CD14-positive monocyte (primary cell): ENCODE measurements at regions not wholly inside any gene's neighbourhood (a gene's known extent, or its start where the extent isn't known, plus 50 kb on each side); places are given as distances from the start of the nearest gene placed in this dataset.

ENCODE experiments used
- DNase-seq, 3 donors: peaks; one replicate each; pipeline ENCODE4 v3.0.0-alpha.2; 2011 to 2022
- H2AFZ ChIP-seq: 2 replicates; pipeline ENCODE4 v1.6.0; 2012; ENCODE audit warnings: mild to moderate bottlenecking, low read depth, low read length, inconsistent platforms; ENCODE audit not compliant: insufficient read depth, poor library complexity, severe bottlenecking
- H3K27ac ChIP-seq, 2 donors: 1 replicate in 1 of 2; 2 replicates in 1 of 2; pipeline ENCODE4 v1.5.1; 2012 to 2013; ENCODE audit warnings: low read length in 2 of 2, control low read depth in 1 of 2, inconsistent platforms in 1 of 2, low read depth in 1 of 2, mild to moderate bottlenecking in 1 of 2
- H3K27me3 ChIP-seq, 2 donors: one replicate each; pipeline versions ENCODE4 v1.6.0 to v1.6.1; 2011 to 2013; ENCODE audit warnings: low read length in 2 of 2; ENCODE audit not compliant: control insufficient read depth in 2 of 2, insufficient read depth in 2 of 2
- H3K36me3 ChIP-seq, 2 donors: replicated peaks in 1 of 2; 1 replicate in 1 of 2; 2 replicates in 1 of 2; pipeline versions ENCODE4 v1.5.1 to v1.6.1; 2012 to 2013; ENCODE audit warnings: low read length in 2 of 2, control low read depth in 1 of 2, inconsistent platforms in 1 of 2, mild to moderate bottlenecking in 1 of 2; ENCODE audit not compliant: insufficient read depth in 2 of 2, control insufficient read depth in 1 of 2
- H3K4me1 ChIP-seq, 2 donors: 1 replicate in 1 of 2; 2 replicates in 1 of 2; pipeline versions ENCODE4 v1.5.1 to v1.6.1; 2012 to 2013; ENCODE audit warnings: low read length in 2 of 2, control low read depth in 1 of 2, inconsistent platforms in 1 of 2, mild to moderate bottlenecking in 1 of 2, moderate library complexity in 1 of 2; ENCODE audit not compliant: insufficient read depth in 2 of 2, control insufficient read depth in 1 of 2
- H3K4me2 ChIP-seq: replicated peaks from 2 replicates; pipeline ENCODE3; 2012; ENCODE audit warnings: low read length, moderate library complexity, mild to moderate bottlenecking; ENCODE audit not compliant: poor library complexity, severe bottlenecking; ENCODE audit errors: extremely low read depth
- H3K4me3 ChIP-seq, 3 experiments: fragments of 200-600 bp in 1 of 3; sonication (generic) in 1 of 3; replicated peaks in 1 of 3; 1 replicate in 2 of 3; 2 replicates in 1 of 3; pipeline ENCODE4 v1.5.1; 2011 to 2013; ENCODE audit warnings: low read length in 3 of 3, mild to moderate bottlenecking in 3 of 3, control low read depth in 2 of 3, low read depth in 2 of 3, inconsistent platforms in 1 of 3, moderate library complexity in 1 of 3
- H3K79me2 ChIP-seq: 2 replicates; pipeline ENCODE4 v1.6.0; 2012; ENCODE audit warnings: mild to moderate bottlenecking, control low read depth, inconsistent platforms, low read length, moderate library complexity; ENCODE audit not compliant: insufficient read depth
- H3K9ac ChIP-seq: 2 replicates; pipeline ENCODE4 v1.6.0; 2017; ENCODE audit warnings: low read length, mild to moderate bottlenecking; ENCODE audit not compliant: insufficient read depth, poor library complexity, severe bottlenecking
- H3K9me3 ChIP-seq, 2 donors: replicated peaks in 1 of 2; 1 replicate in 1 of 2; 2 replicates in 1 of 2; pipeline versions ENCODE4 v1.5.1 to v1.6.1; 2012 to 2013; ENCODE audit warnings: low read length in 2 of 2, control low read depth in 1 of 2; ENCODE audit not compliant: control insufficient read depth in 1 of 2, insufficient read depth in 1 of 2
- H4K20me1 ChIP-seq: 2 replicates; pipeline ENCODE4 v1.6.0; 2012; ENCODE audit warnings: mild to moderate bottlenecking, low read length, control low read depth, moderate library complexity; ENCODE audit not compliant: insufficient read depth
- H3K27ac Mint-ChIP-seq, 7 donors: one replicate each; pipeline ENCODE4 v1.8.0; 2020; ENCODE audit warnings: mild to moderate bottlenecking in 7 of 7, mixed read lengths in 7 of 7, moderate library complexity in 6 of 7, inconsistent platforms in 2 of 7
- H3K27me3 Mint-ChIP-seq, 3 donors: one replicate each; pipeline ENCODE4 v1.8.0; 2021 to 2022; ENCODE audit warnings: low read depth in 3 of 3, mild to moderate bottlenecking in 3 of 3, mixed read lengths in 3 of 3, moderate library complexity in 3 of 3, inconsistent platforms in 1 of 3
- H3K36me3 Mint-ChIP-seq, 2 donors: one replicate each; pipeline ENCODE4 v1.8.0; 2020; ENCODE audit warnings: mixed read lengths in 2 of 2, inconsistent platforms in 1 of 2, mild to moderate bottlenecking in 1 of 2
- H3K4me1 Mint-ChIP-seq: one replicate; pipeline ENCODE4 v1.8.0; 2020; ENCODE audit warnings: mild to moderate bottlenecking, mixed read lengths
- H3K4me3 Mint-ChIP-seq, 2 donors: one replicate each; pipeline ENCODE4 v1.8.0; 2020; ENCODE audit warnings: mild to moderate bottlenecking in 2 of 2, mixed read lengths in 2 of 2, moderate library complexity in 1 of 2
- H3K9me3 Mint-ChIP-seq, 7 donors: one replicate each; pipeline ENCODE4 v1.8.0; 2020 to 2022; ENCODE audit warnings: mixed read lengths in 7 of 7, mild to moderate bottlenecking in 6 of 7, moderate library complexity in 6 of 7, inconsistent platforms in 2 of 7
- CTCF ChIP-seq: fragments of 200-600 bp; IDR thresholded peaks from one replicate; pipeline ENCODE4 v1.8.0; 2022; ENCODE audit warnings: antibody characterized with exemption, mild to moderate bottlenecking
- WGBS: methylation state at CpG from one replicate; pipeline ENCODE4 v1.1.5; 2013; ENCODE audit warnings: missing lambda C conversion rate; ENCODE audit not compliant: insufficient coverage; 5-methylcytosine and 5-hydroxymethylcytosine counted together
- intact Hi-C, 2 donors: fragments of 100-400 bp; cut with micrococcal nuclease; formaldehyde crosslinking; loops; one replicate each; pipeline versions ENCODE4 v1.15.0 to v1.15.1; 2023

GRCh38 chr15:97126553-97127233 lies 796.2 kb downstream of the NR2F2 start:
- Histone ChIP-seq H3K27ac (no peak overlapping the region), H2AFZ (no peak overlapping the region), H3K36me3 (no peaks in the 10 kb centered on the region), H3K4me3 (no peak overlapping the region), H3K4me1 (no peaks in the 10 kb centered on the region), H4K20me1 (no peaks in the 10 kb centered on the region), H3K9me3 (peaks cover 3 to 4% of the 10 kb centered on the region in 2 donors), H3K27me3 (no peaks in the 10 kb centered on the region), H3K79me2 (no peaks in the 10 kb centered on the region), H3K4me2 (no peak overlapping the region), H3K9ac (no peak overlapping the region)
- Mint-ChIP-seq H3K36me3 (no peaks in the 10 kb centered on the region), H3K27me3 (no peaks in the 10 kb centered on the region), H3K4me3 (no peak overlapping the region), H3K9me3 (peaks cover 0 to 6% (median 3%) of the 10 kb centered on the region in 7 donors), H3K27ac (no peak overlapping the region), H3K4me1 (no peaks in the 10 kb centered on the region)
- intact Hi-C loops = no loop called here
- no peak for DNase-seq
- TF ChIP-seq CTCF = no peak
- WGBS = 77% methylated on average over 2 of the region's 4 CpGs

GRCh38 chr15:97129674-97130073 lies 799.2 kb downstream of the NR2F2 start:
- H3K36me3 Mint-ChIP-seq = no peaks in the 10 kb centered on the region
- 80% methylated on average over 1 of the region's 4 CpGs for WGBS
- no peak overlapping the region for H2AFZ ChIP-seq
- H3K4me2 ChIP-seq = no peak overlapping the region
- H3K4me1 Mint-ChIP-seq = no peaks in the 10 kb centered on the region
- no peak for DNase-seq
- no peaks in the 10 kb centered on the region for H3K4me1 ChIP-seq
- H3K36me3 ChIP-seq = no peaks in the 10 kb centered on the region
- H3K27ac ChIP-seq = no peak overlapping the region
- no peaks in the 10 kb centered on the region for H3K27me3 Mint-ChIP-seq
- no peaks in the 10 kb centered on the region for H3K27me3 ChIP-seq
- H3K9me3 ChIP-seq = peaks cover 4 to 5% of the 10 kb centered on the region in 2 donors
- no peak overlapping the region for H3K4me3 Mint-ChIP-seq
- peaks cover 2 to 12% (median 6%) of the 10 kb centered on the region in 7 donors for H3K9me3 Mint-ChIP-seq
- no peak overlapping the region for H3K27ac Mint-ChIP-seq
- intact Hi-C loops = no loop called here
- H4K20me1 ChIP-seq = no peaks in the 10 kb centered on the region
- no peak for TF ChIP-seq CTCF
- H3K79me2 ChIP-seq = no peaks in the 10 kb centered on the region
- H3K9ac ChIP-seq = no peak overlapping the region
- no peak overlapping the region for H3K4me3 ChIP-seq
